Neural crest cell (in vitro differentiated cells): ENCODE measurements at regions not wholly inside any gene's neighbourhood (a gene's known extent, or its start where the extent isn't known, plus 50 kb on each side); places are given as distances from the start of the nearest gene placed in this dataset.

Experiments
- DNase-seq: peaks from one replicate; pipeline ENCODE4 v3.0.0; 2021; ENCODE audit warnings: low read depth, mixed read lengths, low spot score
- H3K27ac Mint-ChIP-seq: one replicate; pipeline ENCODE4 v1.8.0; 2021; ENCODE audit warnings: mild to moderate bottlenecking, mixed read lengths; ENCODE audit not compliant: unreplicated experiment
- H3K27me3 Mint-ChIP-seq: 2 replicates; pipeline ENCODE4 v1.8.0; 2021; ENCODE audit warnings: low read depth, mild to moderate bottlenecking, mixed read lengths
- H3K36me3 Mint-ChIP-seq: 2 replicates; pipeline ENCODE4 v1.8.0; 2021; ENCODE audit warnings: low read depth, mild to moderate bottlenecking, mixed read lengths
- H3K4me1 Mint-ChIP-seq: 2 replicates; pipeline ENCODE4 v1.8.0; 2021; ENCODE audit warnings: mixed read lengths
- H3K4me3 Mint-ChIP-seq: one replicate; pipeline ENCODE4 v1.8.0; 2021; ENCODE audit warnings: mild to moderate bottlenecking, mixed read lengths
- H3K9me3 Mint-ChIP-seq: 2 replicates; pipeline ENCODE4 v1.8.0; 2021; ENCODE audit warnings: mixed read lengths
- CTCF ChIP-seq: fragments of 200-600 bp; sonication (generic); conservative IDR thresholded peaks from 2 replicates; pipeline ENCODE4 v1.5.0; 2021; ENCODE audit warnings: antibody characterized with exemption, mild to moderate bottlenecking

- peak; percentile 92 for TF ChIP-seq CTCF
- Mint-ChIP-seq H3K36me3 (no peaks in the 10 kb centered on the region), H3K27me3 (peaks cover 52% of the 10 kb centered on the region), H3K9me3 (no peaks in the 10 kb centered on the region), H3K4me1 (no peaks in the 10 kb centered on the region), H3K4me3 (no peak overlapping the region), H3K27ac (no peak overlapping the region)
- DNase-seq: peak; percentile 87
Measured at GRCh38 chr13:53200498-53201453, 172.2 kb downstream of the OLFM4 start.

GRCh38 chr13:53201454-53202225, 173.0 kb downstream of the OLFM4 start:
- no peak overlapping the region for H3K27ac Mint-ChIP-seq
- H3K36me3 Mint-ChIP-seq: no peaks in the 10 kb centered on the region
- H3K4me1 Mint-ChIP-seq: no peaks in the 10 kb centered on the region
- no peaks in the 10 kb centered on the region for H3K9me3 Mint-ChIP-seq
- DNase-seq: peak; percentile 44
- H3K4me3 Mint-ChIP-seq: no peak overlapping the region
- peak; percentile 49 for TF ChIP-seq CTCF
- peaks cover 58% of the 10 kb centered on the region for H3K27me3 Mint-ChIP-seq

- no peak for DNase-seq
- Mint-ChIP-seq H3K27ac (no peak overlapping the region), H3K27me3 (peaks cover 46% of the 10 kb centered on the region), H3K36me3 (no peaks in the 10 kb centered on the region), H3K4me3 (no peak overlapping the region), H3K4me1 (no peaks in the 10 kb centered on the region), H3K9me3 (no peaks in the 10 kb centered on the region)
- TF ChIP-seq CTCF: no peak
Measured at GRCh38 chr13:53204598-53204997, 176.0 kb downstream of the OLFM4 start.

GRCh38 chr13:53206455-53206854, 177.8 kb downstream of the OLFM4 start:
- peaks cover 42% of the 10 kb centered on the region for H3K27me3 Mint-ChIP-seq
- H3K4me3 Mint-ChIP-seq: no peak overlapping the region
- no peak for DNase-seq
- H3K4me1 Mint-ChIP-seq: peaks cover under 1% of the 10 kb centered on the region
- no peak overlapping the region for H3K27ac Mint-ChIP-seq
- peaks cover 2% of the 10 kb centered on the region for H3K9me3 Mint-ChIP-seq
- peak; percentile 68 for TF ChIP-seq CTCF
- H3K36me3 Mint-ChIP-seq: no peaks in the 10 kb centered on the region

- no peak for TF ChIP-seq CTCF
- DNase-seq: no peak
- peaks cover 2% of the 10 kb centered on the region for H3K9me3 Mint-ChIP-seq
- no peaks in the 10 kb centered on the region for H3K36me3 Mint-ChIP-seq
- peaks cover 6% of the 10 kb centered on the region for H3K4me1 Mint-ChIP-seq
- no peak overlapping the region for H3K27ac Mint-ChIP-seq
- H3K27me3 Mint-ChIP-seq: peaks cover 36% of the 10 kb centered on the region
- H3K4me3 Mint-ChIP-seq: no peak overlapping the region
Measured at GRCh38 chr13:53207556-53207955, 178.9 kb downstream of the OLFM4 start.
